ENCODE measurements at regions not wholly inside any gene's neighbourhood (a gene's known extent, or its start where the extent isn't known, plus 50 kb on each side); places are given as distances from the start of the nearest gene placed in this dataset.

GRCh38 chr5:86155796-86156195 is 461.9 kb upstream of the COX7C start:
- TF ChIP-seq CTCF (IDR thresholded peaks at IDR 0.05) (no peak), EZH2phosphoT487 (IDR thresholded peaks at IDR 0.05) (no peak), EZH2 (IDR thresholded peaks at IDR 0.05) (no peak)

Measured in neural progenitor cell (in vitro differentiated cells).